GM20000 (cell line): ENCODE measurements at regions not wholly inside any gene's neighbourhood (a gene's known extent, or its start where the extent isn't known, plus 50 kb on each side); places are given as distances from the start of the nearest gene placed in this dataset.

ENCODE experiments used
- DNase-seq: peaks from one replicate; pipeline ENCODE4 v3.0.0; 2012; ENCODE audit warnings: low spot score
- TF ChIP-seq, protein P1 (sequence below): IDR thresholded peaks from 2 replicates; pipeline ENCODE4 v1.5.1; 2012; ENCODE audit warnings: mild to moderate bottlenecking, control low read depth; ENCODE audit errors: extremely low read depth, missing control alignments

GRCh38 chr2:208565690-208566416 is 159.3 kb downstream of the PTH2R start:
- TF ChIP-seq, protein P1, sequence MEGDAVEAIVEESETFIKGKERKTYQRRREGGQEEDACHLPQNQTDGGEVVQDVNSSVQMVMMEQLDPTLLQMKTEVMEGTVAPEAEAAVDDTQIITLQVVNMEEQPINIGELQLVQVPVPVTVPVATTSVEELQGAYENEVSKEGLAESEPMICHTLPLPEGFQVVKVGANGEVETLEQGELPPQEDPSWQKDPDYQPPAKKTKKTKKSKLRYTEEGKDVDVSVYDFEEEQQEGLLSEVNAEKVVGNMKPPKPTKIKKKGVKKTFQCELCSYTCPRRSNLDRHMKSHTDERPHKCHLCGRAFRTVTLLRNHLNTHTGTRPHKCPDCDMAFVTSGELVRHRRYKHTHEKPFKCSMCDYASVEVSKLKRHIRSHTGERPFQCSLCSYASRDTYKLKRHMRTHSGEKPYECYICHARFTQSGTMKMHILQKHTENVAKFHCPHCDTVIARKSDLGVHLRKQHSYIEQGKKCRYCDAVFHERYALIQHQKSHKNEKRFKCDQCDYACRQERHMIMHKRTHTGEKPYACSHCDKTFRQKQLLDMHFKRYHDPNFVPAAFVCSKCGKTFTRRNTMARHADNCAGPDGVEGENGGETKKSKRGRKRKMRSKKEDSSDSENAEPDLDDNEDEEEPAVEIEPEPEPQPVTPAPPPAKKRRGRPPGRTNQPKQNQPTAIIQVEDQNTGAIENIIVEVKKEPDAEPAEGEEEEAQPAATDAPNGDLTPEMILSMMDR, result no peak
- no peak for DNase-seq

GRCh38 chr2:208568203-208568602 is 161.6 kb downstream of the PTH2R start:
- TF ChIP-seq, protein P1, result no peak
- no peak for DNase-seq

DNA sequence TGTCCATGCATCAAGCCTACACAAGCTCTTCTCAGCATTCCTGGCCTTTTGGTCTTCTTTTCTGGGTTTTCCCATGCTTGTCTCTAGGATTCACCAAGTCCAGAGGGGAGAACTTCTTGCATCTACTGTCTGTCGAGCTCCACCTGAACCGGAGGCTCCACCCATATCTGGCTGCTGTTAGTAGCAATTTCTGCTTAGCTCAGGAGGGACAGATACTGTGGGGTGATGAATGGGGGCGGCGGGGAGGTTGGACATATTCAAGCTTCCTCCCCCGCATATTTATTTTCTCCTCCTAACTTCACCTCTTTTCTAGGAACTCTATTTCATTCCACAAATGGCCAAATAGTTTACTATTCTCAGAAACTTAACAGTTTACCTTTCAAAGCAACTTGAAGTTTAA is 163.5 kb downstream of the PTH2R start:
- DNase-seq, result no peak
- TF ChIP-seq, protein P1, result no peak

GRCh38 chr2:208570851-208571763 is 164.5 kb downstream of the PTH2R start:
- no peak for DNase-seq
- TF ChIP-seq, protein P1, result no peak

DNA sequence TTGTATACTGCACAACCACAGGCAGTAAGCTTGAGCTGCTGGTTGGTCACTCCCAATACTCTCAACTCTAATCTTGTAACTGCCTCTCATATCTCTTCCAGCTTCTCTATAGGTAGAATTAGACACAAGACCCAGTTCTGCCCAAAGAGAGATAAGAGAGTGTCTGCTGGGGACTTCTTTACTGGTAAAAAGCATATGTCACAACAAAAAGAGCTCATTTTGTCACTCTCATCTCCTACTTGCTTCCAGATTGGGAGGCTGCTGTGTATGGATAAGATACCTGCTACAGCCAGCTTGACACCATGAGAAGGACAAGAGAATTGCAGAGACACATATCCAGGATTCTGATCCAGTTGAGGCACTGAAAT is 165.2 kb downstream of the PTH2R start:
- no peak for DNase-seq
- TF ChIP-seq, protein P1, result no peak

GRCh38 chr2:208573569-208573968 is 167.0 kb downstream of the PTH2R start:
- DNase-seq, result no peak
- TF ChIP-seq, protein P1, result no peak

DNA sequence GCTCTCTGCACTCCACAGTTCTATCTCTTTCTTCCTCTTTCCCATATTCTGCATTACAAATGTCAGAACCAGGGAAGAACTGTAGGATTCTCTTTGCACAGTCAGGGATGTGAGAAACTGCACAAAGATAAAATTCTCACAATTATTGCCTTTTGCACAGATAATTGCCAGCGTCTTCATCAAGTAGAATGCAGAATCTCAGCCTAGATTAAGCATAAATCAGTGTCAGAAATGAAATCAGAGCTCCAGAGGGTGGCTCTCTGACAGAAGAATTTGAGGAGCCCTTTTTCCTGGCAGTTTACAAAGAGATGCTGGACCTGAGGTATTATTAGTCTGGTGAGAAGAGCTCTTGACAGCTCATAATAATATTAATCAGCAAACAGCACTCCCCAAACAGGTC is 173.1 kb downstream of the PTH2R start:
- DNase-seq, result no peak
- TF ChIP-seq, protein P1, result no peak
